ENCODE measurements at regions not wholly inside any gene's neighbourhood (a gene's known extent, or its start where the extent isn't known, plus 50 kb on each side); places are given as distances from the start of the nearest gene placed in this dataset.

GRCh38 chr7:84271543-84271942 lies 77.0 kb upstream of the SEMA3A start:
- no peak for TF ChIP-seq CTCF (IDR thresholded peaks at IDR 0.05)
- Mint-ChIP-seq H3K4me3 (no peak overlapping the region), H3K9me3 (no peaks in the 10 kb centered on the region), H3K27ac (no peak overlapping the region), H3K4me1 (no peaks in the 10 kb centered on the region), H3K36me3 (ENCODE audit: low read depth) (no peaks in the 10 kb centered on the region), H3K27me3 (no peaks in the 10 kb centered on the region)
- DNase-seq (no peak), ATAC-seq (ENCODE audit: low read depth) (no peak)
- intact Hi-C loops (cut with micrococcal nuclease) = no loop called here
- ChIA-PET POLR2A (no interaction called here), CTCF (no interaction called here)

- Mint-ChIP-seq H3K27ac (no peak overlapping the region), H3K4me3 (no peak overlapping the region), H3K4me1 (no peaks in the 10 kb centered on the region), H3K36me3 (ENCODE audit: low read depth) (no peaks in the 10 kb centered on the region), H3K27me3 (no peaks in the 10 kb centered on the region), H3K9me3 (no peaks in the 10 kb centered on the region)
- ATAC-seq (ENCODE audit: low read depth) (no peak), DNase-seq (no peak)
- ChIA-PET CTCF (no interaction called here), POLR2A (no interaction called here)
- intact Hi-C loops (cut with micrococcal nuclease) = no loop called here
- no peak for TF ChIP-seq CTCF (IDR thresholded peaks at IDR 0.05)
Observed at GRCh38 chr7:84264396-84264795, 69.8 kb upstream of the SEMA3A start.

GRCh38 chr7:84263106-84263505 lies 68.5 kb upstream of the SEMA3A start:
- H3K4me1 Mint-ChIP-seq = no peaks in the 10 kb centered on the region
- intact Hi-C loops (cut with micrococcal nuclease) = no loop called here
- H3K36me3 Mint-ChIP-seq (ENCODE audit: low read depth) = no peaks in the 10 kb centered on the region
- H3K27ac Mint-ChIP-seq = no peak overlapping the region
- H3K9me3 Mint-ChIP-seq = no peaks in the 10 kb centered on the region
- ATAC-seq (ENCODE audit: low read depth) = no peak
- no peak for TF ChIP-seq CTCF (IDR thresholded peaks at IDR 0.05)
- DNase-seq = no peak
- ChIA-PET CTCF (no interaction called here), POLR2A (no interaction called here)
- no peak overlapping the region for H3K4me3 Mint-ChIP-seq
- H3K27me3 Mint-ChIP-seq = no peaks in the 10 kb centered on the region

- Mint-ChIP-seq H3K4me3 (no peak overlapping the region), H3K9me3 (no peaks in the 10 kb centered on the region), H3K36me3 (ENCODE audit: low read depth) (no peaks in the 10 kb centered on the region), H3K27ac (no peak overlapping the region), H3K27me3 (no peaks in the 10 kb centered on the region), H3K4me1 (no peaks in the 10 kb centered on the region)
- no peak for ATAC-seq (ENCODE audit: low read depth)
- POLR2A ChIA-PET = no interaction called here
- intact Hi-C loops (cut with micrococcal nuclease) = no loop called here
- no peak for TF ChIP-seq CTCF (IDR thresholded peaks at IDR 0.05)
- CTCF ChIA-PET = no interaction called here
- no peak for DNase-seq
Observed at GRCh38 chr7:84261509-84261908, 66.9 kb upstream of the SEMA3A start.

GRCh38 chr7:84258628-84259027 lies 64.0 kb upstream of the SEMA3A start:
- no peaks in the 10 kb centered on the region for H3K9me3 Mint-ChIP-seq
- no peaks in the 10 kb centered on the region for H3K4me1 Mint-ChIP-seq
- ChIA-PET POLR2A (no interaction called here), CTCF (no interaction called here)
- H3K27me3 Mint-ChIP-seq = no peaks in the 10 kb centered on the region
- intact Hi-C loops (cut with micrococcal nuclease) = no loop called here
- no peak for DNase-seq
- H3K36me3 Mint-ChIP-seq (ENCODE audit: low read depth) = no peaks in the 10 kb centered on the region
- no peak for ATAC-seq (ENCODE audit: low read depth)
- no peak for TF ChIP-seq CTCF (IDR thresholded peaks at IDR 0.05)
- H3K27ac Mint-ChIP-seq = no peak overlapping the region
- H3K4me3 Mint-ChIP-seq = no peak overlapping the region
